NK-92 treated with Interleukin-12 subunit alpha and Interleukin-12 subunit beta, amount 100 ng/mL, for 24 hours (cell line): ENCODE measurements at regions not wholly inside any gene's neighbourhood (a gene's known extent, or its start where the extent isn't known, plus 50 kb on each side); places are given as distances from the start of the nearest gene placed in this dataset.

Source experiments
- DNase-seq: peaks from one replicate; lab custom pipeline; 2025; lab: John Stamatoyannopoulos, UW

DNA sequence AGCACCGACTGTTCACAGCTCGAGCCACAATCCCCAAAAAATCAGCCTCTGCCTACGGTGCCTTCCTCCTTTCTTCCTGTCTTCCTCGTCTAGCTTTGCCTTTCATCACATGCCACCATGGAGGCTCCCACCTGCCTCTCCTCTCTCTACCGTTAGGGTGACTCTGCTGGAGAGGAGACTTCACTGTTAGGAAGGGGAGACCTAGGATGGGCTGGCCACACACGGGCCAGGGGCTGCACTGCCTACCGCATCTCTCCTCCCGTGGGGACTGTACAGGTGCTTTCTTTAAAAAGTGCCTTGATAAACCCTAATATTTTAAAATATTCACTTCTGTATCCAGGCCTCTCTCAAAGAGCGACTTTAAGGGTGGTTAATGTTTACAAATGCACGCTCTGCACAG is 1104.7 kb downstream of the BCL11B start:
- no peak for DNase-seq

DNA sequence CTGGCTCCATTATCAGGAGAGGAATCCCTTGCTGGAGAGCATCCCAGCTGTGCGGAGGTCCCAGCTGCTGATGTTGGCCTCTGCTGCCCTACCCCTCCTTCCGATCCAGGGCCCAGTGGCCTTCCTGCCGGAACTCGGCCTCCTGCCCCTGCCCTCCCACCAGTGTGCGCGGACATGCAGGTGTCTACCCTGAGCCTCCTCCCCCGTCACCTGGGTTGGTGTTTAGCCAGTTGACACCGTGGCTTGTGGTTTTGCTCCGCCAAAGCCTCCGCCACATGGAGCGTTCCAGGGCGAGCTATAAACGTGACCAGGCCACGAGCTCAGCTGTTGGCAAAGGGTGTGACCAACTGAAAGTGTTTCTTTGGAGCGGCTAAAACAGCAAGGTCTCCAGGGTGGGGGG is 1104.3 kb downstream of the BCL11B start:
- DNase-seq: no peak

DNA sequence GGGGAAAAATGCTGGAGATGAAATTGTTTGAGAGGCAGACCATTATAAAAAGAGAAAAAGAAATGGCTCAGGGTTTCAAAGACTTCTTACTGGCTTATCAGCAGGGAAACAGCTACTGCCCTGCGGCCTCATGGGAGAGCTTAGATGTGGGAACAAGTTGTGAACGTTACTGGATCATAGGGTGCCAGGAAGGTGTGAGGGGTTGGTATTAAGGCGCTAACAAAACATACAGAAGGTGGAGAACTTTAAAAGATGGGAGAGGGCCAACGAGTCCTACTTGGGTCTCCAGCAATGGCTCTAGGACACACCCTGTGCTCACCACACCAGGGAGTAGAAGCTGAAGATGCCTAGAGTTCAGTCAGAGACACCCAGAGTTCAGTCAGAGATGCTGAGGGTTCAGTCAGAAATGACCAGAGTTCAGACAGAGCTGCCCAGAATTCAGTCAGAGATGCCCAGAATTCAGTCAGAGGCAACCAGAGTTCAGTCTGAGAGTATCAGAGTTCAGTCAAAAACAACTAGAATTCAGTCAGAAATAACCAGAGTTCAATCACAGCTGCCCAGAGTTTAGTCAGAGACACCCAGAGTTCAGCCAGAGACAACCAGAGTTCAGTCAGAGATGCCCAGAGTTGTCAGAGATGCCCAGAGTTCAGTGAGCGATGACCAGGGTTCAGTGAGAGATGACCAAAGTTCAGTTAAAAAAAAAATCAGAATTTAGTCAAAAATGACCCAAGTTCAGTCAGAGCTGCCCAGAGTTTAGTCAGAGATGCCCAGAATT is 1103.6 kb downstream of the BCL11B start:
- DNase-seq: no peak

DNA sequence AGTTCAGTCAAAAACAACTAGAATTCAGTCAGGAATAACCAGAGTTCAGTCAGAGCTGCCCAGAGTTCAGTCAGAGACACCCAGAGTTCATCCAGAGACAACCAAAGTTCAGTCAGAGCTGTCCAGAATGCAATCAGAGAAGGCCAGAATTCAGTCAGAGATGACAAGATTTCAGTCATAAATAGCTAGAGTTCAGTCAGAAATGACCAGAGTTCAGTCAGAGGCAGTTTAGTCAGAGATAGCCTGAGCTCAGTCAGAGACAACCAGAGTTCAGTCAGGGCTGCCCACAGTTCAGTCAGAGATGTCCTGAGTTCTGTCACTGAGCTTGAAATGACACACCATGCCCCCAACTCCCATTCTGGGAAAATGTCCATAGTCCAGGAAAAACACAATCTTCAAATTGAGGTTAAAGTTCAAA is 1102.8 kb downstream of the BCL11B start:
- DNase-seq: no peak

DNA sequence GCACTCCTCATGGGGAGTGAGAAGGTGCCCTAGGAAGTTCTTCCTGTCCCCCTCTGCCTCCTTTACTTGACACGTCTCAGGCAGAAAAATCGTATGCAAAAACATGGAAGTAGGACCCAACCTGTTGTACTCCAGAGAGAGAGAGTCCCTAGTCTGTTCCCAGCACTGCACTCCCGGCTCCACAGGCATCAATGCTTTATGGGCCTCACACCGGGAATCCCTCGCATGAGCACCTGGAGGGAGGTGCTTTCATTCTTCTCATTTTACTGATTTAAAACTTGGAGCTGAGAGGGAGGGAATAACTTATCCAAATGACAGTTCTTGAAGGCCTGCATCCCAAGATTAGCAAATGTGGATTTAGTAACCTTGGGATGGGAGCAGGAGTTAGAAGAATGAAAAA is 1101.4 kb downstream of the BCL11B start:
- no peak for DNase-seq

DNA sequence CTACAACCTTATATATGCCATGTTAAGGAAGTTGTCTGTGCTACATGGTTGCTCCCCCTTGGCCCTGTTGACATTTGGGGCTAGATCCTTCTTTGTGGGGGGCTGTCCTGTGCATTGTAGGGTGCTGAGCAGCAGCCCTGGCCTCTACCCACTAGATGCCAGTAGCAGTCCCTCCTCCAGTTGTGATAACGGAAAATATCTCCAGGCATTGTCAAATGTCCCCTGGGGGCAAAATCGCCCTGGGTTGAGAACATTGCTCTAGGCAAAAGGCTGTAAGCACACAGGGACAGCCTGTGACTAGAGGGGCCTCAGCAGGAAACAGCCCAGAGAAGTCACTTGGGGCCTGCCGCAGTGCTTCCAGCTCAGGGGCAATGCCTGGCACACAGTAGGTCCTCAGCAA is 1100.3 kb downstream of the BCL11B start:
- DNase-seq: no peak

DNA sequence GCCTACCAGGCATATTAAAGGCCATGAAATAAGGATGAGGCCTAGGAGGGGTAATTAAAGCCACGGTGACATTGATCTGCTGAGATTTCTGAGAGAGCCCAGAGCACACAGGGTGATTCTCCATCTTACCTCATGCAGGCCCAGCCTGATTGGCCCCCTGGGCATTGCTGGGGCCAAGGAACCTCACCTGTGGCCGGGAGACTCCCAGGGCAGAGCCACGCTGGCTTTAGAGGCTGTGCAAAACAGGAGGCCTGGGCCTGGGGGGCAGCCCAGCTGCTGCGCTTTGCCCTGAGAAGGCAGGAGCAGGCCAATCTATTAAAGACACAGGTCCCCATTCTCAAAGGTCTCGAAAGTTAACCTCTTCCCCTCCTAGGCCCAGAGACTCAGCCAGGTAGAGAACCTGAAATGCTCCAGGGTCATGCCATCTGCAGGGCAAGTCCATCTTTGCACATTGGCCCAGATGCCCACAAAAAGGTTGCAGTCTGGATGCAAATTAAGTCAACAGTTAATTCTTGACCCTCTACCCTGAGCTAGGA is 1099.7 kb downstream of the BCL11B start:
- DNase-seq: no peak

DNA sequence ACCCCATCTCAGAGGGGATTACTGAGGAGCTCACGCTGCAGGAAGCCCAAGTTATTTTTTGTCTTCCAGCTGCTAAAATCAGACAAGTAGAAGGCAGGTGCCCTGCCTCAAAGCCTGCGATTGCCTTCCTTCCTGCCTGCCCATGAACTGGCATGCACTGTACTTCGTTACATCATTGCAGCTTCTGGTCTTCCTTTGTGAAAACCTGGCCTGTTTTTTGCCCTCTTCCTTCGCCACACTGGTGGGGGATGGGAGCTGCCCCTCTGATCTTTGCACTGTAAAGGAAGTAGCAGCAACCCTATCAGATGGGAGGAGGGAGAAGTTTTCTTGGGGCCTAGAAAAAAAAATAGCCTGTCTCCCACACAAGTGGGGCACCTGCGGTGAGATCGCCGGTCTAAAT is 1098.7 kb downstream of the BCL11B start:
- DNase-seq: peak; percentile 27

DNA sequence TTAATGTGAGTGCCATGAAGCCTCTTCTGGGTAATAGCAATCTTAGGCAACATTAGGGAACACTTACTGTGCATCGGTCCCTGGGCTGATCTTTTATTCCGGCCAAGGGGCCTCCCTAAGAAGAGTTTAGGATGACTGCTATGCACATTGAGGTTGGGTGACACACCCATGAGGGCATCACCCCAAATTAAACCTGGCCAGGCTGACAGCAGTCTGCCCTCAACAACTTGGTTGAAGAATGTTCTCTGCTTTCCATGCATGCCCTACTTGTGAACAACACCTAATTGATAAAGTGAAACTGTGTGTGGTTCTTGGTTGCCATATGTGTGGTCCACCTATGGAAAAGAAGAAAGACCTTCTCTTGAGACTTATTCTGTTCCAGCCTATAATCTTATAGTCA is 1098.0 kb downstream of the BCL11B start:
- no peak for DNase-seq

DNA sequence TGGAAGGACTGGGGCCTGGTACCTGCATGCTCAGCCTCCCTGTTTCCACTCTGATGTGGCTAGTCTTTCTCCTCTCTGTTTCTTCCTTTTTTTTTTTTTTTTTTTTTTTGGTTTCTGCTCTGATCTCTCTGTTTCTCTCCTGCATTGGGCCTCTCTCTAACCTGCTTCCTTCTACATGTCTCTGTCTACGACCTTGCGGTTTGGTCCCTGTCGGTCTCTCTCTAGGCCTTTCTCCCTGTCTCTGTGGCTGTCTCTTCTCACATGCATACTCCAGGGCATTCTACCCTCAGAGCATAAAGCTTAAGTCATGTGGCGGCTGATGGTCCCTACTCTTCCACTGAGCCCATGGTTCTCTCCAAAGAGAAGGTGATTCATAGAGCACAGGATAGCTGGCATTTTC is 1096.6 kb downstream of the BCL11B start:
- no peak for DNase-seq

DNA sequence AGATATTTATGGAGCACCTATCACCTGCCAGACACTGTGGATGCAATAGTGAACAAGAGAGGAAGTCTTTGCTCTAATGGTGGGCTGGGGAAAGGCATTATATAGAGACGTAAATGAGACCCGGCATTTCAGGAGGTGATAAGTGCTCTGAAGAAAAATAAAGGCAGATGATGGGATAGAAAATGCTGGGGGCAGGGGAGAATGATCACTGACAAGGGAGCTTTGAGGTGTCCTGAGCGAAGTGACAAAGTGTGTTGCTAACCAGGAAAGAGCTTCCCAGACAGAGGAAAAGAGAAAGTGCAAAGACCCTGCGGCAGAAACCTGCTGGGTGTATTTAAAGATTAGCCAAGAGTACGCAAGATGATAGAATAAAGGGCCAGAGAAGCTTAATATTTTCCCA is 1096.1 kb downstream of the BCL11B start:
- no peak for DNase-seq

DNA sequence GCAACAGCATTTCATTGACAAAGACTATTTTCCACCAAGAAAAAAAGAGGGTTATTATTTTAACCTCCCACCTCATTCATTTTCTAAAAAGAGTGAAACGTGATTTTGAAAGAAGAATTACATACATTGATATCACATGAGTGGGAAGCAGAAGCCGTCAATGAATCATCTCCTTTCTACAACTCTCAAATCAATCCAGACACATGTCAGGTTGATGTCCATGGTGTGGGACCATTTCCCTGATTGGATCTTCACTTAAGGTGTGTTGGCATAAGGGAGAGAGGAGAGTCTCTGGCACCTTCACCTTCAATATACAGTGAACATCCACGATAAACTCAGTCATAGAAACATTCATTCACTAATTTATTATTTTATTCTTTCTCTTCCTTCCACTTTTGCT is 1095.1 kb downstream of the BCL11B start:
- no peak for DNase-seq

DNA sequence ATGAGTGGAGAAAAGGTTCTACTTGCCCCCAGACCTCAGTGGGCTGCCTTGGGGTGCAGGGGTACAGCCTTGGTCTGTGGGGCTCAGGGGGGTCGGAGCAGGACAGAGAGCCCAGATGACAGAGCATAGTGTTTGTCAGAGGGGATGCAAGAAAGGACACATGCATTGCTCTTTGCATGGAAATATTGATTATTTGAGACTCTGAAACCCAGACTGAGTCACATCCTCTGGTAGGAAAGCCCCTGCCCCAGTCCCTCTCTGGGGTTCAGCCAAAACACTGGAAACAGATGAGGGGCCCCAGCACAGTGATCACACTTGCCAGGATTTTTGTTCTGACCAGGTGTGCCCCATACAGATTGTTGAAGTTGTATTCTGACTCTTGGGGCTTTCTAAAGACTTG is 1094.4 kb downstream of the BCL11B start:
- DNase-seq: peak; percentile 13

DNA sequence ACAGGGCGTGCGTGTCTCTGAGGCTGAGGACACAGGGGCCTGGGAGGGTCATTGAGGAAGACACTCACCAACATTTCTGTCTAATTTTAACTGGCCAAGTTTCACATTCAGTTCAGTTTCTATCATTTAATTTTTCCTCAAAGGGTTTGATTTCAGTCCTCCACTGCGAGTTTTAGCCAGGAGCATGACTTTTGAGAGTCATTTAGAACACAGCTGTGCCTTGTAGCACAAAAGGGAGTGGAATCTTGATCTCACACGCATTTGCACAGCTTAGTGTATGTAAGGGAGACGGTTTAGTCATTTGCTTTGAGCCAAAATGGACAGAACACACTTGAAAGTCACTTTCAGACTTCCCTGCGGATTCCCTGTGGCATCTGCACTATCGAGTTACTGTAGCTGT is 1090.8 kb downstream of the BCL11B start:
- no peak for DNase-seq

DNA sequence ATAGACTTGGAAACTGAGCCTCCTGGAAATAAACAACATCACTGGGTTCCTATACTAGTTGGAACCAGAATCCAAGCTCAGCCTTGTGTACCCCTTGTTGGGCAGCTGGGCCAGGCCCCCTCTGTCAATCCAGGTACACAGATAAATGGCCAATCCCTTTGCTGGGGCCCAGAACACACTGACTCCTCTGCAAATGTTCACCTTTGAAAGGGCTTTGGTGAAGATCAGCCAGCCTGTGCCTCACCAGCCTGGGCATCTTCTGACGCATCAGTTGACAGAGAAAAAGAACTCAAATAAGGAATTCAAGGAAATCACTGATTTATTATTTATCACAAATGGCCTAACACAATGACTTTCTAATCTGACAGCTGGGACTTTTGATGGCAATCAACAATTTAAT is 1090.2 kb downstream of the BCL11B start:
- DNase-seq: no peak

DNA sequence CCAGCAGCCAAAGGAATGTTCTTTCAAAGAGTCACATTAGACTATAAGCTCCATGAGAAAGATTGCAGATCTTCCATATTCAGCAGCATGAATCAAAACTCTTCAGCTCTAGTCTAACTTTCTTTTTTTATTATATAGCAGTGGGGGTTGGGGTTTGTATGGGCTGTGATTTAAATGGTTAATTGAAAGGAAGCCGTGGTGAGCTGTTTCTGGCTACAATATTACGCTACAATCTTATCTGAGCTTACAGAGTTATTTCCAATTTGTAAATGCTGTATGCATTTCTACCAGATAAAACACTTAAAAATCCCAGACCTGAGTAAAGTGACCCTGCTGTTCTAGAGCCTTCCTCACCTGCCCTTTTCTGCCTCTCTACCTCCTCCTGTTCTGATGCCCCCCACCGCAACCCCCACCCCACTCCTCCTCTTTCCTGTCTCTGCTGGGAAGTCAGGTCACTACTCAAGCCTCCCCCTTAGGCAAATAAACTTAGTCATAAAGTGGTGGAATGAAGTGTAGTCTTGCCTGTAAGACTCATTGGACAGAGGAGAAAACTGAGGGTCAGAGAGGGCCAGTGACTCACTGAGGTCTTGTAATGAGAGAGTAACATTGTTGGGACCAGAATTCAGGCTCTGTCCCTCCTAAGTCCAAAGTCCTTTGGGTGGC is 1089.5 kb downstream of the BCL11B start:
- no peak for DNase-seq

DNA sequence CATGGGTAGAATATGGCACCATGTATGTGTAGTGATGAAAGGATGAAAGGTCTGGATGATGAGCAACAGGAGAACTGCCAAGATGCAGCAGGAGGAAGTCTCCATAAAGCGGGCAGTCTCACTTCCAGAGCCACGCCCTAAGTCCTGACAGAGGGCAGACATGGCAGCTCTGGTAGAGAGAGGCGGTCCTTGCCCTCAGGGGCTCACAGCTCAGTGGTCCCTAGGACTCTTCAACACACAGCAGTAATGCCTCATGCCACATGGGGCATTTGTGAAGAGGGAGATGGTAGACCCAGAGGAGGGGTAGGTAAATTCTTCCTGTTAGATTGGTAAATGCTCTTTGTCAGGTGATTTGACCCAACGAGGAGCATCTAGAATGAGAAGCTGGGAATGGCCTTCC is 1088.4 kb downstream of the BCL11B start:
- no peak for DNase-seq

DNA sequence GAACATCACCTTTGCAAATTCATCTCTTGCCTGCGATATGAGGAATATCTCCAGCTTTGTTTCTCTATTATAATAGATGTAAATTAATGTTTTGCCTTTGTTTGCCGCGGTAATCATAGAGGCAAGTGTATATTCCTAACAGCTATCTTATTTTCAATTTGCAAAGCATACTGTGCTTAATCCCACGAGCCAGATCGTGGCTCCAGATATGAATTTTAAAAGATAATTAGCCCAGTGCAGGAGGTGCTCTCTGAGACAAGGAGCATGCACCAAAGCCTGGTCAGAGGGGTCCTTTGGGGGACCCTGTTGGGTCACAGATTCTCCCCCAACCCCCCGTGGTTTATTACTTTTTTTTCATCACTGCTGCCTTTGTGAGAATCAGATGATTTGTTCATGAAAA is 1087.5 kb downstream of the BCL11B start:
- DNase-seq: no peak

DNA sequence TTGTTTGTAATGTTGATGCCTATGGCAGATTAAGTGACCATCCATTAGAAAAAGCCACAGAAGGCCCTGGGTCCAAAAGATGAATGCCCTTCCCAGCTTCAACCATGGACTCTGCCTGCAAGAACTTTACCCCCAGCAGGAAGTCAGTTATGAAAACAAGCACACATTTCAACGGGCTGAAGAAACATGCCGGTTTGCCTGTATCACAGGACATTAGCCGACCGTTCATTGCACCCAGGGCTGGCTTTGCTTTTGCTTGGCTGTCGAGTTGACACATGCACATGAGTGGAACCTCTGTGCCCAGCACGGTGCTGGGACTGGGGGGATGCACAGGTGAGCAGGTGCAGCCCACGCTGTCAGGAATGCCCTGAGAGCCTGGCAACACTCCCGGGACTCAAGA is 1087.0 kb downstream of the BCL11B start:
- no peak for DNase-seq

DNA sequence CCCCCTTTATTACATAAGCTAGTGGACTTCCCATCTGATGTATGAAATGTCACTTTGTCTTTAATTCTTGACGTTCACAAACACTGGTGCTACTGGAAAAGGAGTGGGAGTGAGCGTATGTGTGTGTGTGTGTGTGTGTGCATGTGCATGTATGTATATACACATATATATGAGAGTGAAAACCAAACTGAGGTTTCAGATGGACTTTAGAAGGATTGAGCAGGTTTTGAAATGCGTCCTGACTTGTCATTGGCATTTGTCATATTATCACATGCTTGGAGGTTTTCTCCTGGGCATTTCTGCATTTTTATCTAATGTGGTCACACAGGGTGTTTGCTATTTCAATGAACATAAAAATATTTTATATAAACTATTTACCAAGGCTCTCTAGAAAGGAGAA is 1085.9 kb downstream of the BCL11B start:
- no peak for DNase-seq

DNA sequence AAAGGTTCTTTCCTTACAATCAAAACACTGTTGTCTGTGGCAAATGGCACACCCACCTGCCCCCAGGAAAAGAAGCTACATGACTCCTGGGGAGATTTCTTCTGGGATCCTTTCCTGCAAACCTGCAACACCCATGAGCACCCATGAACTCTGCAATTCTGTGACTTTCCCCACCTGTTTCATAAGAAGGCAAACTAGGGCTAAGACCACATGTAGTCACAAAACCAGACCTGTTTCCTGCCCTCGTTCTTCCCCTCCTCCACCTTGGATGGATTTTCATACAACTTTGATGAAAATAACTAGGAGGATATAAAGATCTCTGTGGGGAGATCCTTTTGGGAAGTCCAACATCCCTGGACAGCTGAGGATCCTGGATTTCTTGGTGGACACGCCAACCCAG is 1084.7 kb downstream of the BCL11B start:
- no peak for DNase-seq

DNA sequence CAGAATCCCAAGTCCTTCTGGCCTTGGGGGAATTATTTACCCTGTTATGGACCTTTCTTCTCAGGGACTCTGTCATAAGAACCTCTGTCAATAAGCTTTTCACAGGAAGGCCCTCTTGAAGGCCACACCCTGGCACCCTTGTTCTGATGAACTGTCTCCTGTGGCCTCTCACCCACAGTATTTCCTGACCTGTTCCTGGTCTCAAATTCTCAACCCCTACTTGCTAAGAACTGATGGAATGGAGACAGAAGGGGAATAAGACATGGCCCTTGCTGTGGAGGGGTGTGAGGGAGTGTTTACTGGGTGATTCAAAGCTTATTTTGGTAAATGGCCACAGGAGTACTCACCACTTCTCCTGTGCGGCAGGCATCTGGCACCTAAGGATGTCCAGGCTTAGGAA is 1082.9 kb downstream of the BCL11B start:
- DNase-seq: no peak

DNA sequence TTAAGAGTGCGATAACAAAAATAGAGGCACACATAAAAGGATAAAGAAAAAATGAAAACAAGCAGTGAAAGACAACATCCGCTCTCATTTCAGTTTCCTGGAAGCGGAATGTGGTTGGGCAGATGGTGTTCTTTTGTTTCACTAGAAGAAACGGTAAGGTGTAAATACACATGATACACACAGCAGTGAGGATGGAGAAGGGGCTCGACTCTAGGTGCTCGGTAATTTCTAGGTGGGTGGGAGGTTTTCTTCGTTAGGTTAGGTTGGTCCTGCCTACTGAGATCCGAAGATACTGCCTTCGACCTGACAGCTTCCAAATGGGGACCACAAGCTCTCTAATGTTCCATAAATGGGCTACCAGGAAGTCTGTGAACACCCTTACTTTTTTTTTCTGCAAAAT is 1082.5 kb downstream of the BCL11B start:
- no peak for DNase-seq

DNA sequence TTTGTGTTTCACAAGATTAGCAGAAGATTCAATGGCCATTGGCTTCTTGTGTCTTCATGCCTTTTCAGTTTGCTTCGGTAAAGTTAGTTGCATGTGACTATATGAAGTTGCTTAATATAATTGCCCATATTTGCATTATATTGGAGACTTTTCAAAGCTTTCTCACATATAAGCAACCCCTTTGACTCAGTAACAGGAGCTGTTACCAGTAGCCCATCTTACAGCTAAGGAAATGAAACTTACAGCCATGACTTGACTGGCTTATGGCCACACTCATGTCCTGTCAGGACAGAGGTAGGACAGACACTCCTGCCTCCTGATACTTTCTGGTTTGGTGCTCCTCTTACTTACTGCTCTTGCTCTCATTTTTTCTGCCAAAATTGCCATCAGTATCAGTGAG is 1082.1 kb downstream of the BCL11B start:
- no peak for DNase-seq
